Sciatic nerve (tissue), 2 donors: ENCODE measurements at regions not wholly inside any gene's neighbourhood (a gene's known extent, or its start where the extent isn't known, plus 50 kb on each side); places are given as distances from the start of the nearest gene placed in this dataset.
"Not testable (repeated sequence)": the region's sequence is repeated elsewhere in the genome, so short reads cannot be mapped to it uniquely, and the experiment has no call there.

Experiments used
- ATAC-seq: fragments of 200-7000 bp; cut with Tn5 transposase; one replicate; pipeline ENCODE4 v1.9.1; 2020; ENCODE audit warnings: mild to moderate bottlenecking, moderate library complexity
- DNase-seq: peaks from one replicate; pipeline ENCODE4 v3.0.0-alpha.2; 2020; ENCODE audit warnings: low spot score
- intact Hi-C: fragments of 100-400 bp; cut with DNase I; formaldehyde crosslinking; loops from one replicate; pipeline ENCODE4 v1.14.2; 2022
- donor health status: DM: no; HTN: no; CAD: no.
- donor health status: DM: no; HTN: no; CAD: no.

- intact Hi-C loops, result no loop called here
- ATAC-seq (no peak), DNase-seq (peak; percentile 28)
Measured at GRCh38 chr14:105849933-105850626, 323.7 kb downstream of the TMEM121 start.

- ATAC-seq (no peak), DNase-seq (peak; percentile 32)
- intact Hi-C loops, result no loop called here
Measured at GRCh38 chr14:105850853-105851581, 324.6 kb downstream of the TMEM121 start.

- DNase-seq (peak; percentile 47), ATAC-seq (no peak)
- intact Hi-C loops, result no loop called here
Measured at GRCh38 chr14:105851716-105852377, 325.5 kb downstream of the TMEM121 start.

GRCh38 chr14:105852378-105853088, 326.1 kb downstream of the TMEM121 start:
- intact Hi-C loops, result no loop called here
- DNase-seq (peak; percentile 36), ATAC-seq (no peak)

GRCh38 chr14:105853089-105853906, 326.9 kb downstream of the TMEM121 start:
- no peak for DNase-seq
- no peak for ATAC-seq
- intact Hi-C loops, result no loop called here

- DNase-seq (peak; percentile 35), ATAC-seq (no peak)
- intact Hi-C loops, result no loop called here
Measured at GRCh38 chr14:105853907-105854599, 327.7 kb downstream of the TMEM121 start.

- ATAC-seq, result no peak
- intact Hi-C loops, result no loop called here
- DNase-seq, result peak; percentile 48
Measured at GRCh38 chr14:105854600-105855245, 328.3 kb downstream of the TMEM121 start.

- ATAC-seq (no peak), DNase-seq (peak; percentile 50)
- intact Hi-C loops, result no loop called here
Measured at GRCh38 chr14:105855246-105855892, 329.0 kb downstream of the TMEM121 start.

- DNase-seq (peak; percentile 36), ATAC-seq (no peak)
- intact Hi-C loops, result no loop called here
Measured at GRCh38 chr14:105855893-105856675, 329.7 kb downstream of the TMEM121 start.

GRCh38 chr14:105856676-105857219, 330.4 kb downstream of the TMEM121 start:
- intact Hi-C loops, result no loop called here
- ATAC-seq (no peak), DNase-seq (no peak)

GRCh38 chr14:105857220-105857825, 330.9 kb downstream of the TMEM121 start:
- DNase-seq, result peak; percentile 37
- no peak for ATAC-seq

GRCh38 chr14:105857826-105858675, 331.7 kb downstream of the TMEM121 start:
- peak; percentile 8 for ATAC-seq
- peak; percentile 52 for DNase-seq
- intact Hi-C loops, result no loop called here

More at GRCh38 chr14:105857220-105857825, 330.9 kb downstream of the TMEM121 start:
- intact Hi-C loops, result no loop called here

GRCh38 chr14:105858676-105859025, 332.3 kb downstream of the TMEM121 start:
- intact Hi-C loops, result no loop called here
- no peak for DNase-seq
- no peak for ATAC-seq

- DNase-seq, result peak; percentile 38
- ATAC-seq, intact Hi-C loops: not testable (repeated sequence)
Measured at GRCh38 chr14:105859073-105859716, 332.8 kb downstream of the TMEM121 start.
